ENCODE measurements at regions not wholly inside any gene's neighbourhood (a gene's known extent, or its start where the extent isn't known, plus 50 kb on each side); places are given as distances from the start of the nearest gene placed in this dataset.

DNA sequence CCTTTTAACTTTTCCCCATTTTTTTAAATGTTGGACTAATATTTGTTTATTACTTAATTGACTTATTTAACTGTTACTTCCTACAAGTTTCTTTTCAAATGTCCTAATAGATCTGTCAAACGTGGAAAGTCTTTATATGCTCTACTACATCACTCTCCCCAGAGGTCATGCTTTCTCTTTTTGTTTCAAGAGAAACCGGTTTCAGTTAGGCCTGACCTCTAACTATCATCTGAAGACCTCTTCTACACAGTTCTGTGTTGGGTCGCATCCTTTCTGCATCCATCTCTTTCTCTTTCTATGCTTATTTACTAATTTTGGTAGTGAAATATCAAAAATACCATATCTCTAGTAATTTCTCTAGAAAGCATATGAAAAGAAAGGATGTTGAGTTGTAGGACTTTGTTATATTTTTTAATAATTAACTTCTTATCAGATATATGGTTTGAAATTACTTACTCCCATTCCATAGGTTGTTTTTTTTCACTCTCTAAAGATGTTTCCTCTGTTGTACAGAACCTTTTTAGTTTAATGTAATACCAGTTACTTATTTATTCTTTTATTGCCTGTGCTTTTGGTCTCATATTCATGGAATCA, 781.2 kb upstream of the ARPP21 start:
- TF ChIP-seq, protein P1, sequence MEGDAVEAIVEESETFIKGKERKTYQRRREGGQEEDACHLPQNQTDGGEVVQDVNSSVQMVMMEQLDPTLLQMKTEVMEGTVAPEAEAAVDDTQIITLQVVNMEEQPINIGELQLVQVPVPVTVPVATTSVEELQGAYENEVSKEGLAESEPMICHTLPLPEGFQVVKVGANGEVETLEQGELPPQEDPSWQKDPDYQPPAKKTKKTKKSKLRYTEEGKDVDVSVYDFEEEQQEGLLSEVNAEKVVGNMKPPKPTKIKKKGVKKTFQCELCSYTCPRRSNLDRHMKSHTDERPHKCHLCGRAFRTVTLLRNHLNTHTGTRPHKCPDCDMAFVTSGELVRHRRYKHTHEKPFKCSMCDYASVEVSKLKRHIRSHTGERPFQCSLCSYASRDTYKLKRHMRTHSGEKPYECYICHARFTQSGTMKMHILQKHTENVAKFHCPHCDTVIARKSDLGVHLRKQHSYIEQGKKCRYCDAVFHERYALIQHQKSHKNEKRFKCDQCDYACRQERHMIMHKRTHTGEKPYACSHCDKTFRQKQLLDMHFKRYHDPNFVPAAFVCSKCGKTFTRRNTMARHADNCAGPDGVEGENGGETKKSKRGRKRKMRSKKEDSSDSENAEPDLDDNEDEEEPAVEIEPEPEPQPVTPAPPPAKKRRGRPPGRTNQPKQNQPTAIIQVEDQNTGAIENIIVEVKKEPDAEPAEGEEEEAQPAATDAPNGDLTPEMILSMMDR (IDR thresholded peaks at IDR 0.05) = no peak
- TF ChIP-seq EZH2 (IDR thresholded peaks at IDR 0.05; ENCODE audit: borderline replicate concordance, insufficient read depth, low read depth, low read length, poor library complexity, severe bottlenecking) = no peak
